ENCODE measurements at regions not wholly inside any gene's neighbourhood (a gene's known extent, or its start where the extent isn't known, plus 50 kb on each side); places are given as distances from the start of the nearest gene placed in this dataset.

DNA sequence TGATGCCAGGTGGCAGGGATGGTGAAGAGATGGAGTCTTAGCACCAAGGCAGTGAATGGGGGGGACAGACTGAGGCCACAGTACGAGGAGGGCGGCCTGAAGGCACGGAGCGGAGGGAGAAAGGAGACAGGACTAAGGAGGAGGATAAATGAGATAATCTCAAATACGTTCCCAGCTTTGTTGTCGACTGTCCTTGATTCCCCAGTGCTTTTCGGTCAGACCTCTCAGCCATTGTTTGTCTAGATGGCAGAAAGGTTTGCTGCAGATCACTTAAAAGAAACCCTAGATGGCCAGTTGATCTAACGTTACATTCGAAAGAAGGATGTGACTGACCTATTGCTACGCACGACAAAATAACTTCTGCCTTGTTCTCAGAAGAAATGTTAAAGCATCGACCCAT lies 479.0 kb downstream of the GATA3 start:
- TF ChIP-seq EZH2phosphoT487 (IDR thresholded peaks at IDR 0.05; ENCODE audit: insufficient read depth, low read depth) (no peak), EZH2 (IDR thresholded peaks at IDR 0.05; ENCODE audit: insufficient read depth, poor library complexity, severe bottlenecking) (no peak)
